Suprapubic skin (tissue), 4 donors: ENCODE measurements at regions not wholly inside any gene's neighbourhood (a gene's known extent, or its start where the extent isn't known, plus 50 kb on each side); places are given as distances from the start of the nearest gene placed in this dataset.

ENCODE experiments used
- DNase-seq, 2 donors: peaks; one replicate each; pipeline ENCODE4 v3.0.0-alpha.2; 2019; ENCODE audit warnings: low spot score in 2 of 2
- H3K27ac ChIP-seq: fragments of 200-600 bp; sonication (generic); one replicate; pipeline ENCODE4 v1.5.1; 2019
- H3K27me3 ChIP-seq: fragments of 200-600 bp; sonication (generic); one replicate; pipeline ENCODE4 v1.5.1; 2019
- H3K36me3 ChIP-seq: fragments of 200-600 bp; sonication (generic); one replicate; pipeline ENCODE4 v1.5.1; 2019
- H3K4me1 ChIP-seq: fragments of 200-600 bp; sonication (generic); one replicate; pipeline ENCODE4 v1.5.1; 2019
- H3K4me3 ChIP-seq: fragments of 200-600 bp; sonication (generic); one replicate; pipeline ENCODE4 v1.5.1; 2019; ENCODE audit warnings: mild to moderate bottlenecking
- H3K9me3 ChIP-seq: fragments of 200-600 bp; sonication (generic); one replicate; pipeline ENCODE4 v1.5.1; 2019
- CTCF ChIP-seq, 2 donors: fragments of 200-600 bp in 1 of 2; fragments of 450-650 bp in 1 of 2; sonication (generic) in 1 of 2; IDR thresholded peaks; one replicate each; pipeline ENCODE4 v1.5.1; 2016 to 2019; ENCODE audit warnings: antibody characterized with exemption in 2 of 2, mild to moderate bottlenecking in 1 of 2, moderate library complexity in 1 of 2
- EP300 ChIP-seq: sonication (generic); formaldehyde crosslinking; IDR thresholded peaks from one replicate; pipeline ENCODE4 v1.6.1; 2017; ENCODE audit warnings: antibody characterized with exemption
- POLR2A ChIP-seq, 2 donors: fragments of 450-650 bp; IDR thresholded peaks; one replicate each; pipeline ENCODE4 v1.6.1; 2017; ENCODE audit warnings: antibody characterized with exemption in 2 of 2, mild to moderate bottlenecking in 2 of 2, moderate library complexity in 2 of 2
- POLR2AphosphoS5 ChIP-seq, 3 donors: sonication (generic); formaldehyde crosslinking; IDR thresholded peaks; one replicate each; pipeline ENCODE4 v1.6.1; 2017; ENCODE audit warnings: antibody characterized with exemption in 3 of 3
- WGBS: methylation state at CpG from one replicate; pipeline ENCODE4 v1.1.5; 2018; 5-methylcytosine and 5-hydroxymethylcytosine counted together

GRCh38 chr11:134818516-134818915, 406.5 kb upstream of the B3GAT1 start:
- Histone ChIP-seq H3K4me1 (no peaks in the 10 kb centered on the region), H3K27me3 (peaks cover 20% of the 10 kb centered on the region), H3K9me3 (no peaks in the 10 kb centered on the region), H3K27ac (no peak overlapping the region), H3K36me3 (no peaks in the 10 kb centered on the region), H3K4me3 (no peak overlapping the region)
- TF ChIP-seq CTCF (IDR thresholded peaks at IDR 0.05) (no peak), POLR2A (IDR thresholded peaks at IDR 0.05) (no peak), EP300 (no peak), POLR2AphosphoS5 (IDR thresholded peaks at IDR 0.05) (no peak)
- WGBS: 39% methylated on average over 5 of the region's 5 CpGs
- no peak for DNase-seq

GRCh38 chr11:134815404-134815803, 403.4 kb upstream of the B3GAT1 start:
- Histone ChIP-seq H3K4me1 (no peaks in the 10 kb centered on the region), H3K4me3 (no peak overlapping the region), H3K9me3 (no peaks in the 10 kb centered on the region), H3K36me3 (no peaks in the 10 kb centered on the region), H3K27me3 (peaks cover 18% of the 10 kb centered on the region), H3K27ac (no peak overlapping the region)
- TF ChIP-seq CTCF (IDR thresholded peaks at IDR 0.05): no peak
- no peak for TF ChIP-seq POLR2A (IDR thresholded peaks at IDR 0.05)
- TF ChIP-seq EP300: no peak
- no peak for TF ChIP-seq POLR2AphosphoS5 (IDR thresholded peaks at IDR 0.05)
- WGBS: 88% methylated on average over 2 of the region's 2 CpGs
- no peak for DNase-seq

GRCh38 chr11:134807997-134808396, 396.0 kb upstream of the B3GAT1 start:
- Histone ChIP-seq H3K4me3 (no peak overlapping the region), H3K36me3 (no peaks in the 10 kb centered on the region), H3K27ac (no peak overlapping the region), H3K9me3 (no peaks in the 10 kb centered on the region), H3K27me3 (peaks cover 8% of the 10 kb centered on the region), H3K4me1 (no peaks in the 10 kb centered on the region)
- 82% methylated on average over 4 of the region's 4 CpGs for WGBS
- no peak for DNase-seq
- TF ChIP-seq POLR2AphosphoS5 (IDR thresholded peaks at IDR 0.05) (no peak), POLR2A (IDR thresholded peaks at IDR 0.05) (no peak), EP300 (no peak), CTCF (IDR thresholded peaks at IDR 0.05) (no peak)

GRCh38 chr11:134802598-134802997, 390.6 kb upstream of the B3GAT1 start:
- Histone ChIP-seq H3K36me3 (no peaks in the 10 kb centered on the region), H3K4me1 (peaks cover 5% of the 10 kb centered on the region), H3K4me3 (no peak overlapping the region), H3K9me3 (no peaks in the 10 kb centered on the region), H3K27ac (no peak overlapping the region), H3K27me3 (peaks cover 19% of the 10 kb centered on the region)
- DNase-seq: no peak
- no peak for TF ChIP-seq POLR2A (IDR thresholded peaks at IDR 0.05)
- no peak for TF ChIP-seq CTCF (IDR thresholded peaks at IDR 0.05)
- 68% methylated on average over 3 of the region's 3 CpGs for WGBS

GRCh38 chr11:134802116-134802515, 390.1 kb upstream of the B3GAT1 start:
- H3K27me3 ChIP-seq: peaks cover 19% of the 10 kb centered on the region
- H3K9me3 ChIP-seq: no peaks in the 10 kb centered on the region
- no peaks in the 10 kb centered on the region for H3K36me3 ChIP-seq
- 31% methylated on average over 6 of the region's 6 CpGs for WGBS
- DNase-seq: no peak
- peaks cover 5% of the 10 kb centered on the region for H3K4me1 ChIP-seq
- TF ChIP-seq POLR2A (IDR thresholded peaks at IDR 0.05) (no peak), CTCF (IDR thresholded peaks at IDR 0.05) (no peak), EP300 (no peak), POLR2AphosphoS5 (IDR thresholded peaks at IDR 0.05) (no peak)
- no peak overlapping the region for H3K27ac ChIP-seq
- no peak overlapping the region for H3K4me3 ChIP-seq
